Chondrocyte (in vitro differentiated cells): ENCODE measurements at regions not wholly inside any gene's neighbourhood (a gene's known extent, or its start where the extent isn't known, plus 50 kb on each side); places are given as distances from the start of the nearest gene placed in this dataset.
"Not testable (repeated sequence)": the region's sequence is repeated elsewhere in the genome, so short reads cannot be mapped to it uniquely, and the experiment has no call there.

Experiments
- DNase-seq: peaks from one replicate; pipeline ENCODE4 v3.0.0; 2021; ENCODE audit warnings: mixed read lengths, low spot score
- H3K27ac Mint-ChIP-seq: one replicate; pipeline ENCODE4 v1.8.0; 2021; ENCODE audit warnings: mild to moderate bottlenecking, moderate library complexity, mixed read lengths; ENCODE audit not compliant: unreplicated experiment
- H3K27me3 Mint-ChIP-seq: 2 replicates; pipeline ENCODE4 v1.8.0; 2021; ENCODE audit warnings: low read depth, mixed read lengths
- H3K36me3 Mint-ChIP-seq: 2 replicates; pipeline ENCODE4 v1.8.0; 2021; ENCODE audit warnings: low read depth, mixed read lengths
- H3K4me1 Mint-ChIP-seq: 2 replicates; pipeline ENCODE4 v1.8.0; 2021; ENCODE audit warnings: low read depth, mild to moderate bottlenecking, mixed read lengths
- H3K4me3 Mint-ChIP-seq: one replicate; pipeline ENCODE4 v1.8.0; 2021; ENCODE audit warnings: mild to moderate bottlenecking, moderate library complexity, mixed read lengths; ENCODE audit not compliant: unreplicated experiment
- H3K9me3 Mint-ChIP-seq: 2 replicates; pipeline ENCODE4 v1.8.0; 2021; ENCODE audit warnings: low read depth, mixed read lengths
- TF ChIP-seq, protein P1 (sequence below): fragments of 200-600 bp; sonication (generic); IDR thresholded peaks from 2 replicates; pipeline ENCODE4 v1.5.0; 2021; ENCODE audit warnings: antibody characterized with exemption, mild to moderate bottlenecking, moderate library complexity

DNA sequence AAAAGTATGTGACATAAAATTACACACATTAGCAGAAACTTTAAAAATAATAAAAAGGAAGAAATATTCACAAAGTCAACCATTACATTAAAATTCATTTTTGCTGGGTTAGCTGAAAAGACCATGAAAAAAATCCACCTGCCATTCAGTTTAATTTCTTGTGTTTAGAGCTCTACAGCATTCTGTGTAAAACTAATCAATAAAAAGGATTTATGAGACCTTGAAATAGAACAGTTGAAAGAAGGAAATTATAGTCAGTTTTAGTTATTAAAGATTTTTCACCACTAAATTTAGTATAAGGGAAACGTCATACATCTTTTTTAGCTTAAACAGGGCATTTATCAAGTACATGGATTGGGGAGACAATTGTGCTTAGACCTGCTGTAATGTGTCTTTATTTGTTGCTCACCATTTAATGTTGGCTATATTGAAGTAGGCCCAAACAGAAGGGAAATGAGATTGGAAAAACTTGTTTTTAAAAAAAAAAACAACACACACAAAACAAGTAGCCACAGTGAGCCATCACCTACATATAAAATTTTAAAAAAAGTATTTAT is 438.7 kb upstream of the POU3F2 start:
- DNase-seq, result no peak
- no peaks in the 10 kb centered on the region for H3K36me3 Mint-ChIP-seq
- H3K4me3 Mint-ChIP-seq, result no peak overlapping the region
- no peaks in the 10 kb centered on the region for H3K27me3 Mint-ChIP-seq
- H3K27ac Mint-ChIP-seq, result no peak overlapping the region
- H3K4me1 Mint-ChIP-seq, result no peaks in the 10 kb centered on the region
- H3K9me3 Mint-ChIP-seq, result peaks cover 9% of the 10 kb centered on the region
- TF ChIP-seq, protein P1, sequence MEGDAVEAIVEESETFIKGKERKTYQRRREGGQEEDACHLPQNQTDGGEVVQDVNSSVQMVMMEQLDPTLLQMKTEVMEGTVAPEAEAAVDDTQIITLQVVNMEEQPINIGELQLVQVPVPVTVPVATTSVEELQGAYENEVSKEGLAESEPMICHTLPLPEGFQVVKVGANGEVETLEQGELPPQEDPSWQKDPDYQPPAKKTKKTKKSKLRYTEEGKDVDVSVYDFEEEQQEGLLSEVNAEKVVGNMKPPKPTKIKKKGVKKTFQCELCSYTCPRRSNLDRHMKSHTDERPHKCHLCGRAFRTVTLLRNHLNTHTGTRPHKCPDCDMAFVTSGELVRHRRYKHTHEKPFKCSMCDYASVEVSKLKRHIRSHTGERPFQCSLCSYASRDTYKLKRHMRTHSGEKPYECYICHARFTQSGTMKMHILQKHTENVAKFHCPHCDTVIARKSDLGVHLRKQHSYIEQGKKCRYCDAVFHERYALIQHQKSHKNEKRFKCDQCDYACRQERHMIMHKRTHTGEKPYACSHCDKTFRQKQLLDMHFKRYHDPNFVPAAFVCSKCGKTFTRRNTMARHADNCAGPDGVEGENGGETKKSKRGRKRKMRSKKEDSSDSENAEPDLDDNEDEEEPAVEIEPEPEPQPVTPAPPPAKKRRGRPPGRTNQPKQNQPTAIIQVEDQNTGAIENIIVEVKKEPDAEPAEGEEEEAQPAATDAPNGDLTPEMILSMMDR, result no peak

DNA sequence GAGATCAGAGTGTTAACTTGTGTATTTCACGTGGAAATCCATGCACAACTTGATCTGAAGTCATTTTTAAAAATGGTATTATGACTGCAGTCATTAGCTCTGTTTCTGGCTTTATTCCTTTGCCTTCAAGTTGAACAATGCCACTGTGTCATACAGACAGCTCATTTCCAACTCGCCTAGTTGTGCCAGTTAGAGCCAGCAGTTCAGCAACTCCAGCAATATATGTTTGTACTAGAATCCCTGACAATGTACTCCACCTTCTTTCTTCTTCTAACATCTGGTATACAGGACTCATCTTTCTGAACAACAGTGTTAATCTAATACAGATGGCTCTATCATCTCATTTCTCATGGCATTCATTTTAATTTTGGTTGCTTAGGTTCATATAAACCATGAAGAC is 418.3 kb upstream of the POU3F2 start:
- Mint-ChIP-seq H3K27me3 (no peaks in the 10 kb centered on the region), H3K27ac (no peak overlapping the region), H3K4me1 (no peaks in the 10 kb centered on the region), H3K4me3 (no peak overlapping the region), H3K9me3 (peaks cover 14% of the 10 kb centered on the region), H3K36me3 (no peaks in the 10 kb centered on the region)
- DNase-seq, result no peak
- TF ChIP-seq, protein P1, result no peak

DNA sequence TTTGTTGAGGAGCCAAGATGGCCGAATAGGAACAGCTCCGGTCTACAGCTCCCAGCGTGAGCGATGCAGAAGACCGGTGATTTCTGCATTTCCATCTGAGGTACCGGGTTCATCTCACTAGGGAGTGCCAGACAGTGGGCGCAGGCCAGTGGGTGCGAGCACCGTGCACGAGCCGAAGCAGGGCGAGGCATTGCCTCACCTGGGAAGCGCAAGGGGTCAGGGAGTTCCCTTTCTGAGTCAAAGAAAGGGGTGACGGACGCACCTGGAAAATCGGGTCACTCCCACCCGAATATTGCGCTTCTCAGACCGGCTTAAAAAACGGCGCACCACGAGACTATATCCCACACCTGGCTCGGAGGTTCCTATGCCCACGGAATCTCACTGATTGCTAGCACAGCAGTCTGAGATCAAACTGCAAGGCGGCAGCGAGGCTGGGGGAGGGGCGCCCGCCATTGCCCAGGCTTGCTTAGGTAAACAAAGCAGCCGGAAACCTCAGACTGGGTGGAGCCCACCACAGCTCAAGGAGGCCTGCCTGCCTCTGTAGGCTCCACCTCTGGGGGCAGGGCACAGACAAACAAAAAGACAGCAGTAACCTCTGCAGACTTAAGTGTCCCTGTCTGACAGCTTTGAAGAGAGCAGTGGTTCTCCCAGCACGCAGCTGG is 417.7 kb upstream of the POU3F2 start:
- H3K9me3 Mint-ChIP-seq, result peaks cover 14% of the 10 kb centered on the region
- H3K4me3 Mint-ChIP-seq, H3K36me3 Mint-ChIP-seq, H3K27me3 Mint-ChIP-seq, H3K27ac Mint-ChIP-seq, H3K4me1 Mint-ChIP-seq, DNase-seq: not testable (repeated sequence)

DNA sequence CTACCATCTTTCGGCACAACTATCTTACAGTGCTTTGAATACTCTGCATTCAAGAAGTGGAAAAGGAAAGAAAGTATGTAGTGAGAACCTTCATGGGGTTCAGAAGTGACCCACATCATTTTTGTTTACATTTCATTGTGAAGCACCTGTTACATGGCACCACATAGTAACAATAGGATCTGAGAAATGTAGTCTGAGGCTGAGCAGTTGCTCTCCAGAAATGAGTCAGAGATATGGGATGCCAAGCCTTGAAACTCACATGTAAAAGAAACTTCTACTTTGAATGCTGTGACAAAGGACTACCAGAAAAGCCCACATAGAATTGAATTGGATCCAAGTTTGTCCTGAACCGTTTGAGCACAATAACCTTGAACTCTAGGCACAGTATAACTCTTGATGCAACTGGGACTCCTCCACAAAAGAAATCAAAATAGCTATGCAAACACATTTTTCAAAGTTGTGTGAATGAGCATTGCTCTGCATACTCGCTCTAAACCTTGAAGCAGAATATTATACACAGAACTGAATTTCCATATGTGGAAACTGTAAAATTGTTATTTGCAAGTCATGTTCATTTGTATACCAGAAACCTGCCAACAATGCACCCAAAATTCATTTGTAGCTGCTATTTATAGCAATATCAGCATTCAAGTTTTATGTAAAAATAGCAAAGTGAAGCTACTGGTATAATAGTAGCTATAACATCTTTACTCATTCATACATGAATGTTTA is 400.9 kb upstream of the POU3F2 start:
- no peaks in the 10 kb centered on the region for H3K36me3 Mint-ChIP-seq
- no peaks in the 10 kb centered on the region for H3K4me1 Mint-ChIP-seq
- H3K27ac Mint-ChIP-seq, result no peak overlapping the region
- TF ChIP-seq, protein P1, result no peak
- peaks cover 14% of the 10 kb centered on the region for H3K9me3 Mint-ChIP-seq
- H3K4me3 Mint-ChIP-seq, result no peak overlapping the region
- no peak for DNase-seq
- H3K27me3 Mint-ChIP-seq, result no peaks in the 10 kb centered on the region

DNA sequence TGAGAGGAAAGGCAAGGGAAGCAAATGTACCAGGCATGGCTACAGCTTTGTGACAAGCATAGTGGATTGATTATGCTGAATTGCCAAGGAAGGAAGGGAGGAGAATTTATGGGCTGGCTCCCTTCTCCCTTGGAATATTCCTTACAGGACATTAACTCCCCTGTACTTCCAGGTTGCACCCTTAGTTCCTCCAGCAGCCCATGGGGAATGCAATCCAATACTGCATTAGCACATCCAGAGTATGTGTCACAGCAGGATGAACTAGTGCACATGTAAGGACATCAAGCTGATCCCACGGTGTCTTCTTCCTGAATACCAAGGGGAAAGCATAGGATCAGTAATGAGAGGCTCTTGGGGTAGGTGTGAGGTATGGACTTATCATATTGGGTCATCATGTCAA is 390.7 kb upstream of the POU3F2 start:
- Mint-ChIP-seq H3K27ac (no peak overlapping the region), H3K4me1 (no peaks in the 10 kb centered on the region), H3K9me3 (no peaks in the 10 kb centered on the region), H3K27me3 (peaks cover 2% of the 10 kb centered on the region), H3K36me3 (no peaks in the 10 kb centered on the region), H3K4me3 (no peak overlapping the region)
- TF ChIP-seq, protein P1, result no peak
- no peak for DNase-seq
